HUES48 (cell line): ENCODE measurements at regions not wholly inside any gene's neighbourhood (a gene's known extent, or its start where the extent isn't known, plus 50 kb on each side); places are given as distances from the start of the nearest gene placed in this dataset.

Experiments used
- H3K27ac ChIP-seq: one replicate; pipeline ENCODE4 v1.7.0; 2013; ENCODE audit warnings: low read depth, low read length, inconsistent platforms
- H3K27me3 ChIP-seq: 2 replicates; pipeline ENCODE4 v1.6.1; 2013; ENCODE audit warnings: mild to moderate bottlenecking, low read length; ENCODE audit not compliant: control insufficient read depth, insufficient read depth
- H3K36me3 ChIP-seq: 2 replicates; pipeline ENCODE4 v1.6.1; 2013; ENCODE audit warnings: low read length; ENCODE audit not compliant: control insufficient read depth, insufficient read depth
- H3K4me1 ChIP-seq: 2 replicates; pipeline ENCODE4 v1.6.1; 2013; ENCODE audit warnings: mild to moderate bottlenecking, low read length; ENCODE audit not compliant: control insufficient read depth, insufficient read depth
- H3K4me3 ChIP-seq: 2 replicates; pipeline ENCODE4 v1.5.1; 2013; ENCODE audit warnings: mild to moderate bottlenecking, low read depth, low read length
- H3K9ac ChIP-seq: 2 replicates; pipeline ENCODE4 v1.6.1; 2013; ENCODE audit warnings: mild to moderate bottlenecking, low read depth, low read length, moderate library complexity
- H3K9me3 ChIP-seq: 2 replicates; pipeline ENCODE4 v1.6.1; 2013; ENCODE audit warnings: low read length; ENCODE audit not compliant: control insufficient read depth, insufficient read depth

GRCh38 chr4:189291939-189292338 is 648.7 kb upstream of the FRG1 start:
- no peak overlapping the region for H3K9ac ChIP-seq
- H3K27me3 ChIP-seq, result no peaks in the 10 kb centered on the region
- peaks cover 15% of the 10 kb centered on the region for H3K9me3 ChIP-seq
- no peaks in the 10 kb centered on the region for H3K4me1 ChIP-seq
- no peaks in the 10 kb centered on the region for H3K36me3 ChIP-seq
- no peak overlapping the region for H3K27ac ChIP-seq
- no peak overlapping the region for H3K4me3 ChIP-seq

GRCh38 chr4:189293459-189293858 is 647.2 kb upstream of the FRG1 start:
- Histone ChIP-seq H3K36me3 (no peaks in the 10 kb centered on the region), H3K27me3 (no peaks in the 10 kb centered on the region), H3K4me3 (no peak overlapping the region), H3K27ac (no peak overlapping the region), H3K9ac (no peak overlapping the region), H3K9me3 (peaks cover 11% of the 10 kb centered on the region), H3K4me1 (no peaks in the 10 kb centered on the region)

DNA sequence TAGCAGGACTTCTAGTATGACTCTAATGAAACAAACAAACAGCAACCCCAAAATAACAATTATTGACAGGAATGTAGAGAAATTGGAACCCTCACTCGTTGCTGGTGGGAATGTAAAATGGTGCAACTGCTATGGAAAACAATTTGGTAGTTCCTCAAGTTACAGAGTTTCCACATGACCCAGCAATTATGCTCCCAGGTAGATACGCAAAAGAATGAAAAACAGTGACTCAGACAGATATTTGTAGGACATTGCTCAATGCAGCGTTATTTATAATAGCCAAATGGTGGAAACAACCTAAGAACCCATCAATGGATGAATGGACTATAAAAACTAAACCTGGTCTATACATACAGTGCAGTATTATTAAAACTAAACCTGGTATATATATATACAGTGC is 646.1 kb upstream of the FRG1 start:
- Histone ChIP-seq H3K27ac (no peak overlapping the region), H3K27me3 (no peaks in the 10 kb centered on the region)

GRCh38 chr4:189299706-189300105 is 641.0 kb upstream of the FRG1 start:
- Histone ChIP-seq H3K4me1 (no peaks in the 10 kb centered on the region), H3K9ac (no peak overlapping the region), H3K9me3 (peaks cover 21% of the 10 kb centered on the region), H3K27me3 (no peaks in the 10 kb centered on the region), H3K4me3 (no peak overlapping the region), H3K27ac (no peak overlapping the region), H3K36me3 (no peaks in the 10 kb centered on the region)

More for the DNA sequence above, 646.1 kb upstream of the FRG1 start:
- Histone ChIP-seq H3K4me1 (no peaks in the 10 kb centered on the region), H3K36me3 (no peaks in the 10 kb centered on the region), H3K9ac (no peak overlapping the region), H3K9me3 (peaks cover 11% of the 10 kb centered on the region), H3K4me3 (no peak overlapping the region)

DNA sequence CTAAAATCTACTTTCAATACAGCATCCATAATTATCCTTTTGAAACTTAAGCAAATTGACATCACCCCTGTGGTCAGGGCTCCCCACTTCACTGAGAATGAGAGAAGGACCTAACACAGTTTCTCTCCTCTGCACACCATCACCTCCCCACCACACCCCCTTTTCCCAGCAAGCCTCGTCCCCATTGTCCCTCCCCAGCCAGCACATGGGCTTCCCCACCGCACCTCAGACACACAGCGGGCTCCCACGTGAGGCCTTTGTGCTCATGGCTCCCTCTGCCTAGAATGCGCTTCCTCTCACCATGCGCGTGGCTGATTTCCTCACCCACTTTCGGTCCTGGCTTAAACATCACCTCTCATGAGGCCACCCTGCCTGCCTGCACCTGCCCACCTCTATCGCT is 639.0 kb upstream of the FRG1 start:
- Histone ChIP-seq H3K27me3 (peaks cover 3% of the 10 kb centered on the region; the same call in 1 of the 2 replicates), H3K4me3 (no peak overlapping the region), H3K4me1 (no peaks in the 10 kb centered on the region), H3K9me3 (peaks cover 21% of the 10 kb centered on the region), H3K9ac (no peak overlapping the region), H3K27ac (no peak overlapping the region), H3K36me3 (no peaks in the 10 kb centered on the region)

DNA sequence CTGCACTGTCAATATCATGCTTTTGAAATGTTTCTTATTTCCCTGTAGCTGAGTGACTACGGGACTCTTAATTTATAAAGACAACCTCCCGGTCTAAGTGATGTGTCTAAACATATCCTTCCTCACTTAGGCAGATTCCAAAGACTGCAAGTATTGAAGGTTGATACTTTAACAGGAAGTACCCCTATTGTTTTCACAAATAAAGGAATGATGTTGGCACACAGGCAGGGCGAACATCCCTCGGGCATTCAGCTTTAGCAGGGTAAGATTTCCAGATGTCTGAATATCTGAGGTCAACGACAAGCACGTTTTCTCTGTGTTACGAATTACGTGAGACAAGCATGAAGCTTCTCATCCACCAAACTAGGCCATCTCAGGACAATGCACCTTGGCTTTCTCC is 638.0 kb upstream of the FRG1 start:
- Histone ChIP-seq H3K4me3 (no peak overlapping the region), H3K4me1 (no peaks in the 10 kb centered on the region), H3K9ac (no peak overlapping the region), H3K36me3 (no peaks in the 10 kb centered on the region), H3K9me3 (peaks cover 21% of the 10 kb centered on the region), H3K27ac (no peak overlapping the region), H3K27me3 (peaks cover 4% of the 10 kb centered on the region; the same call in 1 of the 2 replicates)

- Histone ChIP-seq H3K27me3 (peaks cover 4% of the 10 kb centered on the region; the same call in 1 of the 2 replicates), H3K9me3 (peaks cover 21% of the 10 kb centered on the region), H3K4me1 (no peaks in the 10 kb centered on the region), H3K27ac (no peak overlapping the region), H3K9ac (no peak overlapping the region), H3K36me3 (no peaks in the 10 kb centered on the region), H3K4me3 (no peak overlapping the region)
These were observed 636.5 kb upstream of the FRG1 start for GRCh38 chr4:189304167-189304566.

GRCh38 chr4:189304809-189305208 is 635.9 kb upstream of the FRG1 start:
- Histone ChIP-seq H3K9ac (no peak overlapping the region), H3K27me3 (peaks cover 4% of the 10 kb centered on the region; the same call in 1 of the 2 replicates), H3K36me3 (no peaks in the 10 kb centered on the region), H3K4me3 (no peak overlapping the region), H3K4me1 (no peaks in the 10 kb centered on the region), H3K9me3 (peaks cover 21% of the 10 kb centered on the region), H3K27ac (no peak overlapping the region)

- H3K27ac ChIP-seq, result no peak overlapping the region
- no peak overlapping the region for H3K9ac ChIP-seq
- H3K36me3 ChIP-seq, result no peaks in the 10 kb centered on the region
- H3K9me3 ChIP-seq, result peaks cover 17% of the 10 kb centered on the region
- H3K4me3 ChIP-seq, result no peak overlapping the region
- H3K4me1 ChIP-seq, result no peaks in the 10 kb centered on the region
- peaks cover 4% of the 10 kb centered on the region; the same call in 1 of the 2 replicates for H3K27me3 ChIP-seq
These were observed 635.2 kb upstream of the FRG1 start for GRCh38 chr4:189305500-189305899.

GRCh38 chr4:189311251-189311650 is 629.4 kb upstream of the FRG1 start:
- Histone ChIP-seq H3K27me3 (peaks cover 4% of the 10 kb centered on the region; the same call in 1 of the 2 replicates), H3K9me3 (peaks cover 2% of the 10 kb centered on the region), H3K4me1 (no peaks in the 10 kb centered on the region), H3K36me3 (no peaks in the 10 kb centered on the region), H3K4me3 (no peak overlapping the region), H3K9ac (no peak overlapping the region), H3K27ac (no peak overlapping the region)

GRCh38 chr4:189313064-189313463 is 627.6 kb upstream of the FRG1 start:
- Histone ChIP-seq H3K27ac (no peak overlapping the region), H3K4me1 (no peaks in the 10 kb centered on the region), H3K36me3 (no peaks in the 10 kb centered on the region), H3K27me3 (no peaks in the 10 kb centered on the region), H3K9me3 (peaks cover 8% of the 10 kb centered on the region), H3K4me3 (no peak overlapping the region), H3K9ac (no peak overlapping the region)
